ENCODE measurements at regions not wholly inside any gene's neighbourhood (a gene's known extent, or its start where the extent isn't known, plus 50 kb on each side); places are given as distances from the start of the nearest gene placed in this dataset.

GRCh38 chr13:79703772-79704171 is 222.8 kb downstream of the NDFIP2 start:
- no peaks in the 10 kb centered on the region for H3K9me3 Mint-ChIP-seq (ENCODE audit: unreplicated experiment)
- peaks cover 2% of the 10 kb centered on the region for H3K27me3 Mint-ChIP-seq (ENCODE audit: unreplicated experiment)

GRCh38 chr13:79695754-79696153 is 214.8 kb downstream of the NDFIP2 start:
- Mint-ChIP-seq H3K36me3 (ENCODE audit: low read depth, unreplicated experiment) (no peaks in the 10 kb centered on the region), H3K9me3 (ENCODE audit: unreplicated experiment) (no peaks in the 10 kb centered on the region), H3K4me3 (ENCODE audit: unreplicated experiment) (no peak overlapping the region), H3K27ac (ENCODE audit: unreplicated experiment) (no peak overlapping the region), H3K27me3 (ENCODE audit: unreplicated experiment) (no peaks in the 10 kb centered on the region), H3K4me1 (ENCODE audit: unreplicated experiment) (no peaks in the 10 kb centered on the region)
- no peak for DNase-seq (ENCODE audit: low spot score)
- TF ChIP-seq CTCF (IDR thresholded peaks at IDR 0.05; ENCODE audit: unreplicated experiment), result no peak

More at GRCh38 chr13:79703772-79704171, 222.8 kb downstream of the NDFIP2 start:
- Mint-ChIP-seq H3K4me3 (ENCODE audit: unreplicated experiment) (no peak overlapping the region), H3K4me1 (ENCODE audit: unreplicated experiment) (no peaks in the 10 kb centered on the region), H3K27ac (ENCODE audit: unreplicated experiment) (no peak overlapping the region), H3K36me3 (ENCODE audit: low read depth, unreplicated experiment) (no peaks in the 10 kb centered on the region)
- DNase-seq (ENCODE audit: low spot score), result no peak
- TF ChIP-seq CTCF (IDR thresholded peaks at IDR 0.05; ENCODE audit: unreplicated experiment), result no peak

GRCh38 chr13:79692846-79693245 is 211.9 kb downstream of the NDFIP2 start:
- Mint-ChIP-seq H3K36me3 (ENCODE audit: low read depth, unreplicated experiment) (no peaks in the 10 kb centered on the region), H3K4me3 (ENCODE audit: unreplicated experiment) (no peak overlapping the region)

GRCh38 chr13:79691826-79692225 is 210.9 kb downstream of the NDFIP2 start:
- DNase-seq (ENCODE audit: low spot score), result no peak
- no peaks in the 10 kb centered on the region for H3K9me3 Mint-ChIP-seq (ENCODE audit: unreplicated experiment)
- no peaks in the 10 kb centered on the region for H3K4me1 Mint-ChIP-seq (ENCODE audit: unreplicated experiment)
- no peaks in the 10 kb centered on the region for H3K36me3 Mint-ChIP-seq (ENCODE audit: low read depth, unreplicated experiment)
- H3K27ac Mint-ChIP-seq (ENCODE audit: unreplicated experiment), result no peak overlapping the region
- no peak for TF ChIP-seq CTCF (IDR thresholded peaks at IDR 0.05; ENCODE audit: unreplicated experiment)
- no peak overlapping the region for H3K4me3 Mint-ChIP-seq (ENCODE audit: unreplicated experiment)
- no peaks in the 10 kb centered on the region for H3K27me3 Mint-ChIP-seq (ENCODE audit: unreplicated experiment)

More at GRCh38 chr13:79692846-79693245, 211.9 kb downstream of the NDFIP2 start:
- Mint-ChIP-seq H3K9me3 (ENCODE audit: unreplicated experiment) (no peaks in the 10 kb centered on the region), H3K27ac (ENCODE audit: unreplicated experiment) (no peak overlapping the region), H3K4me1 (ENCODE audit: unreplicated experiment) (no peaks in the 10 kb centered on the region), H3K27me3 (ENCODE audit: unreplicated experiment) (no peaks in the 10 kb centered on the region)
- DNase-seq (ENCODE audit: low spot score), result no peak
- no peak for TF ChIP-seq CTCF (IDR thresholded peaks at IDR 0.05; ENCODE audit: unreplicated experiment)

- no peaks in the 10 kb centered on the region for H3K27me3 Mint-ChIP-seq (ENCODE audit: unreplicated experiment)
- H3K4me3 Mint-ChIP-seq (ENCODE audit: unreplicated experiment), result no peak overlapping the region
- TF ChIP-seq CTCF (IDR thresholded peaks at IDR 0.05; ENCODE audit: unreplicated experiment), result no peak
- H3K27ac Mint-ChIP-seq (ENCODE audit: unreplicated experiment), result no peak overlapping the region
- no peaks in the 10 kb centered on the region for H3K36me3 Mint-ChIP-seq (ENCODE audit: low read depth, unreplicated experiment)
- no peaks in the 10 kb centered on the region for H3K9me3 Mint-ChIP-seq (ENCODE audit: unreplicated experiment)
- no peaks in the 10 kb centered on the region for H3K4me1 Mint-ChIP-seq (ENCODE audit: unreplicated experiment)
- no peak for DNase-seq (ENCODE audit: low spot score)
Measured at GRCh38 chr13:79688741-79689140, 207.8 kb downstream of the NDFIP2 start.

Measured in endothelial cell (in vitro differentiated cells).